ENCODE measurements at regions not wholly inside any gene's neighbourhood (a gene's known extent, or its start where the extent isn't known, plus 50 kb on each side); places are given as distances from the start of the nearest gene placed in this dataset.
A peak's percentile ranks its signal among the peaks of the same experiment; 100 is the strongest.

- intact Hi-C loops (cut with micrococcal nuclease; ENCODE audit: unreplicated experiment) = loop anchor here (10.0 kb wide), 1 partner anchor 173 kb away; no protein-coding TSS in a partner anchor
- CTCF ChIA-PET = no interaction called here
- Mint-ChIP-seq H3K27ac (ENCODE audit: unreplicated experiment) (no peak overlapping the region), H3K27me3 (ENCODE audit: unreplicated experiment) (no peaks in the 10 kb centered on the region), H3K9me3 (ENCODE audit: low read depth, unreplicated experiment) (no peaks in the 10 kb centered on the region), H3K4me1 (ENCODE audit: low read depth, unreplicated experiment) (peaks cover 22% of the 10 kb centered on the region), H3K36me3 (ENCODE audit: insufficient read depth, unreplicated experiment) (no peaks in the 10 kb centered on the region), H3K4me3 (ENCODE audit: low read depth, unreplicated experiment) (no peak overlapping the region)
- TF ChIP-seq, protein P1, sequence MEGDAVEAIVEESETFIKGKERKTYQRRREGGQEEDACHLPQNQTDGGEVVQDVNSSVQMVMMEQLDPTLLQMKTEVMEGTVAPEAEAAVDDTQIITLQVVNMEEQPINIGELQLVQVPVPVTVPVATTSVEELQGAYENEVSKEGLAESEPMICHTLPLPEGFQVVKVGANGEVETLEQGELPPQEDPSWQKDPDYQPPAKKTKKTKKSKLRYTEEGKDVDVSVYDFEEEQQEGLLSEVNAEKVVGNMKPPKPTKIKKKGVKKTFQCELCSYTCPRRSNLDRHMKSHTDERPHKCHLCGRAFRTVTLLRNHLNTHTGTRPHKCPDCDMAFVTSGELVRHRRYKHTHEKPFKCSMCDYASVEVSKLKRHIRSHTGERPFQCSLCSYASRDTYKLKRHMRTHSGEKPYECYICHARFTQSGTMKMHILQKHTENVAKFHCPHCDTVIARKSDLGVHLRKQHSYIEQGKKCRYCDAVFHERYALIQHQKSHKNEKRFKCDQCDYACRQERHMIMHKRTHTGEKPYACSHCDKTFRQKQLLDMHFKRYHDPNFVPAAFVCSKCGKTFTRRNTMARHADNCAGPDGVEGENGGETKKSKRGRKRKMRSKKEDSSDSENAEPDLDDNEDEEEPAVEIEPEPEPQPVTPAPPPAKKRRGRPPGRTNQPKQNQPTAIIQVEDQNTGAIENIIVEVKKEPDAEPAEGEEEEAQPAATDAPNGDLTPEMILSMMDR (IDR thresholded peaks at IDR 0.05; ENCODE audit: unreplicated experiment) = no peak
- no peak for DNase-seq
- BruUV-seq (replicated peaks) = no TSS peak
Observed at GRCh38 chr20:11371831-11372230, 545.9 kb upstream of the BTBD3 start.

GRCh38 chr20:11372876-11373790 lies 544.6 kb upstream of the BTBD3 start:
- intact Hi-C loops (cut with micrococcal nuclease; ENCODE audit: unreplicated experiment) = loop anchor here (10.0 kb wide), 1 partner anchor 172 kb away; no protein-coding TSS in a partner anchor
- no peak overlapping the region for H3K27ac Mint-ChIP-seq (ENCODE audit: unreplicated experiment)
- TF ChIP-seq, protein P1 (IDR thresholded peaks at IDR 0.05; ENCODE audit: unreplicated experiment) = no peak
- H3K27me3 Mint-ChIP-seq (ENCODE audit: unreplicated experiment) = no peaks in the 10 kb centered on the region
- CTCF ChIA-PET = no interaction called here
- H3K4me3 Mint-ChIP-seq (ENCODE audit: low read depth, unreplicated experiment) = no peak overlapping the region
- no TSS peak for BruUV-seq (replicated peaks)
- H3K36me3 Mint-ChIP-seq (ENCODE audit: insufficient read depth, unreplicated experiment) = no peaks in the 10 kb centered on the region
- peak; percentile 31 for DNase-seq
- no peaks in the 10 kb centered on the region for H3K9me3 Mint-ChIP-seq (ENCODE audit: low read depth, unreplicated experiment)
- peaks cover 26% of the 10 kb centered on the region for H3K4me1 Mint-ChIP-seq (ENCODE audit: low read depth, unreplicated experiment)

GRCh38 chr20:11375335-11375734 lies 542.4 kb upstream of the BTBD3 start:
- intact Hi-C loops (cut with micrococcal nuclease; ENCODE audit: unreplicated experiment) = loop anchor here (10.0 kb wide), 1 partner anchor 169 kb away; no protein-coding TSS in a partner anchor
- Mint-ChIP-seq H3K9me3 (ENCODE audit: low read depth, unreplicated experiment) (no peaks in the 10 kb centered on the region), H3K4me3 (ENCODE audit: low read depth, unreplicated experiment) (no peak overlapping the region), H3K27me3 (ENCODE audit: unreplicated experiment) (no peaks in the 10 kb centered on the region), H3K27ac (ENCODE audit: unreplicated experiment) (no peak overlapping the region), H3K36me3 (ENCODE audit: insufficient read depth, unreplicated experiment) (peaks cover 4% of the 10 kb centered on the region), H3K4me1 (ENCODE audit: low read depth, unreplicated experiment) (peaks cover 31% of the 10 kb centered on the region)
- DNase-seq = no peak
- TF ChIP-seq, protein P1 (IDR thresholded peaks at IDR 0.05; ENCODE audit: unreplicated experiment) = no peak
- BruUV-seq (replicated peaks) = no TSS peak
- CTCF ChIA-PET = no interaction called here

- no peak for DNase-seq
- intact Hi-C loops (cut with micrococcal nuclease; ENCODE audit: unreplicated experiment) = loop anchor here (10.0 kb wide), 1 partner anchor 169 kb away; no protein-coding TSS in a partner anchor
- BruUV-seq (replicated peaks) = no TSS peak
- CTCF ChIA-PET = no interaction called here
- H3K27me3 Mint-ChIP-seq (ENCODE audit: unreplicated experiment) = no peaks in the 10 kb centered on the region
- H3K36me3 Mint-ChIP-seq (ENCODE audit: insufficient read depth, unreplicated experiment) = peaks cover 10% of the 10 kb centered on the region
- no peak overlapping the region for H3K4me3 Mint-ChIP-seq (ENCODE audit: low read depth, unreplicated experiment)
- H3K4me1 Mint-ChIP-seq (ENCODE audit: low read depth, unreplicated experiment) = peaks cover 37% of the 10 kb centered on the region
- H3K9me3 Mint-ChIP-seq (ENCODE audit: low read depth, unreplicated experiment) = peaks cover 4% of the 10 kb centered on the region
- H3K27ac Mint-ChIP-seq (ENCODE audit: unreplicated experiment) = no peak overlapping the region
- TF ChIP-seq, protein P1 (IDR thresholded peaks at IDR 0.05; ENCODE audit: unreplicated experiment) = no peak
Observed at GRCh38 chr20:11375966-11376365, 541.7 kb upstream of the BTBD3 start.

Measured in Calu3 (cell line).